Neural cell (in vitro differentiated cells): ENCODE measurements at regions not wholly inside any gene's neighbourhood (a gene's known extent, or its start where the extent isn't known, plus 50 kb on each side); places are given as distances from the start of the nearest gene placed in this dataset.

Experiments used
- CTCF ChIP-seq: fragments of 450-650 bp; IDR thresholded peaks from 2 replicates; pipeline ENCODE4 v1.5.1; 2014; ENCODE audit warnings: antibody characterized with exemption, mild to moderate bottlenecking, moderate library complexity; ENCODE audit not compliant: poor library complexity, severe bottlenecking
- EP300 ChIP-seq: fragments of 450-650 bp; conservative IDR thresholded peaks from 2 replicates; pipeline ENCODE4 v1.6.1; 2014; ENCODE audit warnings: antibody characterized with exemption, mild to moderate bottlenecking, moderate library complexity; ENCODE audit not compliant: poor library complexity, severe bottlenecking
- EZH2 ChIP-seq: fragments of 200-600, 300-800 bp; shearing (Covaris generic), sonication (generic); IDR thresholded peaks from 2 replicates; pipeline ENCODE4 v1.6.1; 2014; ENCODE audit warnings: antibody characterized with exemption, low read length, borderline replicate concordance, mild to moderate bottlenecking; ENCODE audit not compliant: insufficient read depth, poor library complexity, severe bottlenecking
- MXI1 ChIP-seq: fragments of 450-650 bp; conservative IDR thresholded peaks from 2 replicates; pipeline ENCODE4 v1.6.1; 2014; ENCODE audit warnings: antibody characterized with exemption, mild to moderate bottlenecking; ENCODE audit not compliant: poor library complexity, severe bottlenecking
- POLR2AphosphoS5 ChIP-seq: IDR thresholded peaks from 2 replicates; pipeline ENCODE4 v1.6.1; 2012
- RAD21 ChIP-seq: fragments of 450-650 bp; conservative IDR thresholded peaks from 2 replicates; pipeline ENCODE4 v1.6.1; 2014; ENCODE audit warnings: antibody characterized with exemption, mild to moderate bottlenecking, moderate library complexity
- SMC3 ChIP-seq: fragments of 450-650 bp; conservative IDR thresholded peaks from 2 replicates; pipeline ENCODE4 v1.6.1; 2014; ENCODE audit warnings: antibody characterized with exemption, mild to moderate bottlenecking, moderate library complexity; ENCODE audit not compliant: poor library complexity
- TAF1 ChIP-seq: IDR thresholded peaks from 2 replicates; pipeline ENCODE4 v1.6.1; 2012; ENCODE audit warnings: low read depth
- TF ChIP-seq, protein P1 (sequence below): IDR thresholded peaks from 2 replicates; pipeline ENCODE4 v1.6.1; 2012; ENCODE audit warnings: borderline replicate concordance

GRCh38 chr7:67711706-67712105, 715.1 kb downstream of the TYW1 start:
- TF ChIP-seq POLR2AphosphoS5 (no peak), CTCF (no peak), EP300 (no peak), EZH2 (no peak), RAD21 (no peak), TAF1 (no peak), MXI1 (no peak), SMC3 (no peak)
- TF ChIP-seq, protein P1, sequence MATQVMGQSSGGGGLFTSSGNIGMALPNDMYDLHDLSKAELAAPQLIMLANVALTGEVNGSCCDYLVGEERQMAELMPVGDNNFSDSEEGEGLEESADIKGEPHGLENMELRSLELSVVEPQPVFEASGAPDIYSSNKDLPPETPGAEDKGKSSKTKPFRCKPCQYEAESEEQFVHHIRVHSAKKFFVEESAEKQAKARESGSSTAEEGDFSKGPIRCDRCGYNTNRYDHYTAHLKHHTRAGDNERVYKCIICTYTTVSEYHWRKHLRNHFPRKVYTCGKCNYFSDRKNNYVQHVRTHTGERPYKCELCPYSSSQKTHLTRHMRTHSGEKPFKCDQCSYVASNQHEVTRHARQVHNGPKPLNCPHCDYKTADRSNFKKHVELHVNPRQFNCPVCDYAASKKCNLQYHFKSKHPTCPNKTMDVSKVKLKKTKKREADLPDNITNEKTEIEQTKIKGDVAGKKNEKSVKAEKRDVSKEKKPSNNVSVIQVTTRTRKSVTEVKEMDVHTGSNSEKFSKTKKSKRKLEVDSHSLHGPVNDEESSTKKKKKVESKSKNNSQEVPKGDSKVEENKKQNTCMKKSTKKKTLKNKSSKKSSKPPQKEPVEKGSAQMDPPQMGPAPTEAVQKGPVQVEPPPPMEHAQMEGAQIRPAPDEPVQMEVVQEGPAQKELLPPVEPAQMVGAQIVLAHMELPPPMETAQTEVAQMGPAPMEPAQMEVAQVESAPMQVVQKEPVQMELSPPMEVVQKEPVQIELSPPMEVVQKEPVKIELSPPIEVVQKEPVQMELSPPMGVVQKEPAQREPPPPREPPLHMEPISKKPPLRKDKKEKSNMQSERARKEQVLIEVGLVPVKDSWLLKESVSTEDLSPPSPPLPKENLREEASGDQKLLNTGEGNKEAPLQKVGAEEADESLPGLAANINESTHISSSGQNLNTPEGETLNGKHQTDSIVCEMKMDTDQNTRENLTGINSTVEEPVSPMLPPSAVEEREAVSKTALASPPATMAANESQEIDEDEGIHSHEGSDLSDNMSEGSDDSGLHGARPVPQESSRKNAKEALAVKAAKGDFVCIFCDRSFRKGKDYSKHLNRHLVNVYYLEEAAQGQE = no peak
